ENCODE measurements at regions not wholly inside any gene's neighbourhood (a gene's known extent, or its start where the extent isn't known, plus 50 kb on each side); places are given as distances from the start of the nearest gene placed in this dataset.

GRCh38 chr6:109269953-109270517 lies 112.2 kb downstream of the CD164 start:
- Histone ChIP-seq H2AFZ (ENCODE audit: low read depth, low read length) (no peak overlapping the region), H3K9ac (replicated peaks; ENCODE audit: extremely low read depth, insufficient read depth, low read length) (no peak overlapping the region), H3K4me1 (ENCODE audit: control insufficient read depth, extremely low read depth, insufficient read depth, low read length) (no peaks in the 10 kb centered on the region), H3K9me1 (replicated peaks; ENCODE audit: control insufficient read depth, extremely low read depth, insufficient read depth, low read length) (no peaks in the 10 kb centered on the region), H4K20me1 (replicated peaks; ENCODE audit: control insufficient read depth, extremely low read depth, insufficient read depth, low read length) (no peaks in the 10 kb centered on the region), H3K27me3 (ENCODE audit: control insufficient read depth in 2 of 2, insufficient read depth in 2 of 2, low read length in 2 of 2) (peaks cover 0 to 3% of the 10 kb centered on the region in 2 experiments), H3K4me3 (replicated peaks in 1 of 3; ENCODE audit: insufficient read depth in 1 of 3, low read depth in 1 of 3, low read length in 3 of 3) (no peak overlapping the region), H3K4me2 (ENCODE audit: insufficient read depth, low read length) (no peak overlapping the region), H3K79me2 (ENCODE audit: control insufficient read depth, insufficient read depth, low read length) (no peaks in the 10 kb centered on the region), H3K36me3 (ENCODE audit: control insufficient read depth in 2 of 2, extremely low read depth in 1 of 2, insufficient read depth in 2 of 2, low read length in 2 of 2) (no peaks in the 10 kb centered on the region), H3K27ac (ENCODE audit: insufficient read depth, low read depth, low read length) (no peak overlapping the region), H3K9me3 (replicated peaks; ENCODE audit: control insufficient read depth, insufficient read depth, low read length) (no peaks in the 10 kb centered on the region)
- BruUV-seq (replicated peaks): no TSS peak
- DNase-seq (ENCODE audit: low read depth, low spot score) (no peak), FAIRE-seq (no peak)
- CTCF ChIA-PET: no interaction called here
- dilution Hi-C loops (cut with MboI; ENCODE audit: extremely low pct_ligation_motif_present, low sequenced_read_pairs) (no loop called here), intact Hi-C loops (cut with micrococcal nuclease) (loop anchor here (10.0 kb wide), 1 partner anchor 65 kb away; no protein-coding TSS in a partner anchor)
- TF ChIP-seq JUN (IDR thresholded peaks at IDR 0.05; ENCODE audit: borderline replicate concordance, insufficient read depth, insufficient read length, low read depth): no peak
- no peak for TF ChIP-seq FOS (IDR thresholded peaks at IDR 0.05; ENCODE audit: borderline replicate concordance, insufficient read depth, low read length)
- no peak for TF ChIP-seq POLR2AphosphoS5 (IDR thresholded peaks at IDR 0.05; ENCODE audit: insufficient read depth, low read depth, low read length)
- TF ChIP-seq POLR2A (IDR thresholded peaks at IDR 0.05; ENCODE audit: low read depth, low read length): no peak
- no peak for TF ChIP-seq EZH2 (IDR thresholded peaks at IDR 0.05; ENCODE audit: borderline replicate concordance, low read depth, low read length, severe bottlenecking)
- no peak for TF ChIP-seq GATA2 (IDR thresholded peaks at IDR 0.05; ENCODE audit: insufficient read depth, insufficient read length, low read depth, low read length)
- TF ChIP-seq, protein P1, sequence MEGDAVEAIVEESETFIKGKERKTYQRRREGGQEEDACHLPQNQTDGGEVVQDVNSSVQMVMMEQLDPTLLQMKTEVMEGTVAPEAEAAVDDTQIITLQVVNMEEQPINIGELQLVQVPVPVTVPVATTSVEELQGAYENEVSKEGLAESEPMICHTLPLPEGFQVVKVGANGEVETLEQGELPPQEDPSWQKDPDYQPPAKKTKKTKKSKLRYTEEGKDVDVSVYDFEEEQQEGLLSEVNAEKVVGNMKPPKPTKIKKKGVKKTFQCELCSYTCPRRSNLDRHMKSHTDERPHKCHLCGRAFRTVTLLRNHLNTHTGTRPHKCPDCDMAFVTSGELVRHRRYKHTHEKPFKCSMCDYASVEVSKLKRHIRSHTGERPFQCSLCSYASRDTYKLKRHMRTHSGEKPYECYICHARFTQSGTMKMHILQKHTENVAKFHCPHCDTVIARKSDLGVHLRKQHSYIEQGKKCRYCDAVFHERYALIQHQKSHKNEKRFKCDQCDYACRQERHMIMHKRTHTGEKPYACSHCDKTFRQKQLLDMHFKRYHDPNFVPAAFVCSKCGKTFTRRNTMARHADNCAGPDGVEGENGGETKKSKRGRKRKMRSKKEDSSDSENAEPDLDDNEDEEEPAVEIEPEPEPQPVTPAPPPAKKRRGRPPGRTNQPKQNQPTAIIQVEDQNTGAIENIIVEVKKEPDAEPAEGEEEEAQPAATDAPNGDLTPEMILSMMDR (IDR thresholded peaks at IDR 0.05; ENCODE audit: extremely low read depth in 1 of 2, insufficient read depth in 1 of 2, low read depth in 1 of 2, low read length in 2 of 2): no peak
- TF ChIP-seq MYC (IDR thresholded peaks at IDR 0.05; ENCODE audit: low read depth, low read length): no peak
- TF ChIP-seq MAX (IDR thresholded peaks at IDR 0.05; ENCODE audit: insufficient read depth, insufficient read length): no peak
- POLR2A ChIA-PET: no interaction called here
